HFFc6 (cell line): ENCODE measurements at regions not wholly inside any gene's neighbourhood (a gene's known extent, or its start where the extent isn't known, plus 50 kb on each side); places are given as distances from the start of the nearest gene placed in this dataset.

ENCODE experiments used
- DNase-seq: peaks from one replicate; pipeline ENCODE4 v3.0.0-alpha.2; 2018
- H3K27ac Mint-ChIP-seq: 2 replicates; pipeline ENCODE4 v1.8.0; 2020; ENCODE audit warnings: mild to moderate bottlenecking, mixed read lengths
- H3K27me3 Mint-ChIP-seq: 2 replicates; pipeline ENCODE4 v1.8.0; 2021; ENCODE audit warnings: mild to moderate bottlenecking, moderate library complexity, mixed read lengths; ENCODE audit not compliant: insufficient read depth
- H3K36me3 Mint-ChIP-seq: 2 replicates; pipeline ENCODE4 v1.8.0; 2021; ENCODE audit warnings: low read depth, mixed read lengths
- H3K4me1 Mint-ChIP-seq: 2 replicates; pipeline ENCODE4 v1.8.0; 2020; ENCODE audit warnings: low read depth, mixed read lengths
- H3K4me3 Mint-ChIP-seq: 2 replicates; pipeline ENCODE4 v1.8.0; 2020; ENCODE audit warnings: mild to moderate bottlenecking, moderate library complexity, mixed read lengths
- H3K9me3 Mint-ChIP-seq: 2 replicates; pipeline ENCODE4 v1.8.0; 2020; ENCODE audit warnings: mild to moderate bottlenecking, mixed read lengths
- TF ChIP-seq, protein P1 (sequence below): fragments of 200-600 bp; sonication (generic); IDR thresholded peaks from 2 replicates; pipeline ENCODE4 v1.5.0; 2021; ENCODE audit warnings: antibody characterized with exemption, mild to moderate bottlenecking

DNA sequence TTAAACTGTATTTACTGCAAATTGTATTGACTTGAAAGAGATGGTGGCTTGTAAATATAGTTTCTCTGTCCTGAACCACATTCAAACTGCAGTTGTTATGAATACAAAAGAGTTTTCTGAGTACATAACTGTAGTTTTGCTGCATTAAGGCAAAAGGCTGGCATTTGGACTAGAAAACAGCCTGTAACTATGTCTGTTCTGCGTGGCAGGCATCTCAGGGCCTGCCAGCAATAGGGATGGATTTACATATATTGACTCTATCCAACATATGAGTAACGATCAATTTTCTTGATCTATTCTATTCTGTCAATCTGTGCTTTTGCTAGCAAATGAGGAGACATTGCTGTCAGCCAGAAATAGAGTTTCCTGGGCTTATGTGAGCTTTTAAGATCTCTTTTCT, 174.6 kb downstream of the TMEM26 start:
- H3K27me3 Mint-ChIP-seq, result peaks cover 2% of the 10 kb centered on the region
- peaks cover 4% of the 10 kb centered on the region; the same call in 1 of the 2 replicates for H3K36me3 Mint-ChIP-seq
- H3K4me3 Mint-ChIP-seq, result no peak overlapping the region
- DNase-seq, result no peak
- H3K9me3 Mint-ChIP-seq, result no peaks in the 10 kb centered on the region
- H3K27ac Mint-ChIP-seq, result no peak overlapping the region
- H3K4me1 Mint-ChIP-seq, result peaks cover 14% of the 10 kb centered on the region
- TF ChIP-seq, protein P1, sequence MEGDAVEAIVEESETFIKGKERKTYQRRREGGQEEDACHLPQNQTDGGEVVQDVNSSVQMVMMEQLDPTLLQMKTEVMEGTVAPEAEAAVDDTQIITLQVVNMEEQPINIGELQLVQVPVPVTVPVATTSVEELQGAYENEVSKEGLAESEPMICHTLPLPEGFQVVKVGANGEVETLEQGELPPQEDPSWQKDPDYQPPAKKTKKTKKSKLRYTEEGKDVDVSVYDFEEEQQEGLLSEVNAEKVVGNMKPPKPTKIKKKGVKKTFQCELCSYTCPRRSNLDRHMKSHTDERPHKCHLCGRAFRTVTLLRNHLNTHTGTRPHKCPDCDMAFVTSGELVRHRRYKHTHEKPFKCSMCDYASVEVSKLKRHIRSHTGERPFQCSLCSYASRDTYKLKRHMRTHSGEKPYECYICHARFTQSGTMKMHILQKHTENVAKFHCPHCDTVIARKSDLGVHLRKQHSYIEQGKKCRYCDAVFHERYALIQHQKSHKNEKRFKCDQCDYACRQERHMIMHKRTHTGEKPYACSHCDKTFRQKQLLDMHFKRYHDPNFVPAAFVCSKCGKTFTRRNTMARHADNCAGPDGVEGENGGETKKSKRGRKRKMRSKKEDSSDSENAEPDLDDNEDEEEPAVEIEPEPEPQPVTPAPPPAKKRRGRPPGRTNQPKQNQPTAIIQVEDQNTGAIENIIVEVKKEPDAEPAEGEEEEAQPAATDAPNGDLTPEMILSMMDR, result no peak

DNA sequence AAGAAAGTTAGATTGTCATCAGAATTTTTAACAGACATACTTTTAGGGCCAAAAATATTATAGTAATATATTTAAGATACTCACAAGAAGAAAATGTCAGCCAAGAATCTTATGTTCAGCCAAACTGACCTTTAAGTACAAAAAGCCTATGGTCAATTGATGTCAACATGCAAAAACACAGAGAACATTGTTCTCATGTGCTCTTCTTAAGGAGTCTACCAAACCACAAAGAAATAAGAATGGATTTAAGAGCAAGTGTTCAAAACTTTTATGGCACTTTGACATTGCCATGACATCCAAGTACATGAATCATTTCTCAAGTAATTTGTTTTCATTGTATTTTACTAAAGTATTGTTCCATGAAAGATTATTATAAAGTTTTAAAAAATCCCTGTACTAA, 180.4 kb downstream of the TMEM26 start:
- peaks cover 16% of the 10 kb centered on the region for H3K4me1 Mint-ChIP-seq
- TF ChIP-seq, protein P1, result no peak
- no peak overlapping the region for H3K27ac Mint-ChIP-seq
- no peaks in the 10 kb centered on the region for H3K9me3 Mint-ChIP-seq
- peaks cover 2% of the 10 kb centered on the region for H3K27me3 Mint-ChIP-seq
- no peaks in the 10 kb centered on the region for H3K36me3 Mint-ChIP-seq
- H3K4me3 Mint-ChIP-seq, result no peak overlapping the region
- no peak for DNase-seq

DNA sequence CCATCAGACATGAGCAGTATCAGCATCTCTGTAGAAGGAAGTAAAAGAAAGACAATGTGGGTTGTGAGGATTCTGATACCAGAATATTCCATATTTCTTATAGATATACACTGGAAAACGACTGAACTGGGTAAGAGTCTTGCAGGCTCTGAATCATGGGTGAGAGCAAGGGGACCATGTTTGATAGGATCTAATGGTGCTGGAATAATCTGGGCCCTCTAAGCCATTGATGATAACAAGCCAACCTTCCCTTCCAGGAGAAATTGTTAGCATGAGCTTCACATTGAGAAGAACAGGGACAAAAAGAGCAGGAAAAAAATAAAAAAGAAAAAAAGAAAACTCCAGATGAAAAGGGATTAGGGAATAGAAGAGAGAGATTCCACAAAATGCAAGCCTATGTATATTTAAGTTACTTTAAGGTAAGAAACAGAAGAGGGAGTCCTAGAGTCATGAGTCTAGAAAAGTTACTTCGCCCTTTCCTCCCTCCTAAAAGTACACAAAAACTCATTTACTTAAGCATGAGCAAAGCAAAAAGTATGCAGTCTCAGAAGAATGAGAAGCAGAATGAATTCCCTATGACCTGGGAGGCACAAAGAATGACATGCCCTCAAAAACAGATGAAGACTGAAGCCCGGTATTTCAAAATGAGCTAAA, 181.9 kb downstream of the TMEM26 start:
- DNase-seq, result peak; percentile 64
- Mint-ChIP-seq H3K4me1 (peaks cover 16% of the 10 kb centered on the region), H3K27ac (peak overlapping the region; percentile 37), H3K9me3 (no peaks in the 10 kb centered on the region), H3K36me3 (no peaks in the 10 kb centered on the region), H3K27me3 (no peaks in the 10 kb centered on the region; the same call in 1 of the 2 replicates), H3K4me3 (0 out of 2 replicates have a peak overlapping the region, but pooled peaks have one; percentile 1)
- TF ChIP-seq, protein P1, result peak; percentile 52

DNA sequence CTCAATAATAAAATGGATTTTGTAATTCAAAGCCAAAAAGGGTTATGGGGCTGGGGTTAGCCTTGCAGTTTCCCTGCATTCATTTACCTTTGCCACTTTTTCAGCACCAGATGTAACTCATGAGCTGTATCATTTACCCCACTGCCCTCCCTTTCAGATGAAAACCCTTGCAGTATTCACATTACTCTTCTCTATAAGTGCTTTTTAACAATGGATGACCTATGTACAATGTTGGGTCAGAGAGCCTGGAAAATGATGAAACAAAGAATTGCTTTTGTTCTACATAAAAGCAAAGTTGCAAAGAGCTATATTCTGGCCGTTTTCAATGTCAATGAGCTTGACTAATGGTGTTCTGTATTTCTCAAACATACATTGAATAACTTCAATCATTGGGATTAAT, 189.7 kb downstream of the TMEM26 start:
- Mint-ChIP-seq H3K9me3 (no peaks in the 10 kb centered on the region), H3K4me3 (no peak overlapping the region), H3K36me3 (no peaks in the 10 kb centered on the region), H3K27me3 (no peaks in the 10 kb centered on the region; the same call in 1 of the 2 replicates), H3K4me1 (peaks cover 16% of the 10 kb centered on the region), H3K27ac (no peak overlapping the region)
- TF ChIP-seq, protein P1, result no peak
- DNase-seq, result no peak

DNA sequence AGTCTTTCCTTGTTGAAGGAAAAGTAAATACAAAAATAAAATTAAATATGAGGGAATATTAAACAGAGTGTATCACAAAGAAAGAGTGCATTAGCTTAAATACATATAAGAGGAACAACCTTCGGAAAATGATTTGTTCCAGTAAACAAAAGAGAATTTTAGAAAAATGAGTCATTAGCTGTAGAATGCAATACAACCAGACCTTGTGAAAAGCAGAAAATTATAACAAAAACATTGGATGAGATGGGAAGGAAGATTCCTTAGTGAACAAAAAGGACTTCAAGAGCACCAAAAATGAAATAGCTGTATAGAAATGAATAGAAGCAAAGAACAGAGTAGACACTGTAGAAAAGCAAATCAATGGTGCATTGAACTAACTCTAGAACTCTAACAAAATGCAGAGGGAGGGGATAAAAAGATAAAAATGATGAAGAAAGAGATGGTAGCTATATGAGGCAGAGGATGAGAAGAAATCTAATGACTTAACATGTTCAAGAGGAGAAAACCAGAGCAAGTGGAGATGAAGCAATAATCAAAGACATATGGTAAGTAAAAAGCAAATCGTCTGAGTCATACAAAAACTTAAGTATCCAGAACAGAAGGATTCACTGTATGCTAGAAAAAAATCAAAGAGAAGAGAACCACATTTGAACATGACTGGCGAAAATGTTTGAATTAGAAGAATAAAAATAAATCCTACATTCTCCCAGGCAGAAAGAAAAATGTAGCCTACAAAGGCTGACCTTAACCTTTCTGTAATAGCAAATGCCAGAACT, 190.5 kb downstream of the TMEM26 start:
- H3K9me3 Mint-ChIP-seq, result no peaks in the 10 kb centered on the region
- peak overlapping the region; percentile 5; the same call in 1 of the 2 replicates for H3K27ac Mint-ChIP-seq
- H3K4me1 Mint-ChIP-seq, result peaks cover 16% of the 10 kb centered on the region
- TF ChIP-seq, protein P1, result no peak
- H3K27me3 Mint-ChIP-seq, result no peaks in the 10 kb centered on the region; the same call in 1 of the 2 replicates
- H3K4me3 Mint-ChIP-seq, result no peak overlapping the region
- H3K36me3 Mint-ChIP-seq, result no peaks in the 10 kb centered on the region
- DNase-seq, result peak; percentile 25
